Loucy (cell line): ENCODE measurements at regions not wholly inside any gene's neighbourhood (a gene's known extent, or its start where the extent isn't known, plus 50 kb on each side); places are given as distances from the start of the nearest gene placed in this dataset.
"Not testable (repeated sequence)": the region's sequence is repeated elsewhere in the genome, so short reads cannot be mapped to it uniquely, and the experiment has no call there.

Source experiments
- H2AFZ ChIP-seq: fragments of 200-600 bp; sonication (generic); 2 replicates; pipeline ENCODE4 v1.6.0; 2016; ENCODE audit warnings: antibody characterized with exemption, mild to moderate bottlenecking, low read length, moderate library complexity
- H3F3A ChIP-seq: fragments of 200-600 bp; 2 replicates; pipeline ENCODE4 v1.6.0; 2016; ENCODE audit warnings: antibody characterized with exemption, low read depth, mild to moderate bottlenecking
- H3K27me3 ChIP-seq: fragments of 200-600 bp; sonication (generic); 2 replicates; pipeline ENCODE4 v1.6.1; 2014; ENCODE audit warnings: low read length, mild to moderate bottlenecking; ENCODE audit not compliant: insufficient read depth, poor library complexity, severe bottlenecking
- H3K36me3 ChIP-seq: fragments of 200-600 bp; sonication (generic); 2 replicates; pipeline ENCODE4 v1.6.1; 2016; ENCODE audit warnings: low read length; ENCODE audit not compliant: insufficient read depth
- H3K4me1 ChIP-seq: fragments of 200-600 bp; sonication (generic); 2 replicates; pipeline ENCODE4 v1.5.1; 2014; ENCODE audit warnings: low read length, mild to moderate bottlenecking; ENCODE audit not compliant: insufficient read depth, poor library complexity, severe bottlenecking
- H3K4me2 ChIP-seq: fragments of 200-600 bp; sonication (generic); 2 replicates; pipeline ENCODE4 v1.6.0; 2014; ENCODE audit warnings: antibody characterized with exemption, low read length, low read depth, mild to moderate bottlenecking; ENCODE audit not compliant: poor library complexity, severe bottlenecking
- H3K4me3 ChIP-seq: fragments of 200-600 bp; sonication (generic); 2 replicates; pipeline ENCODE4 v1.5.1; 2014; ENCODE audit warnings: low read length, mild to moderate bottlenecking, mixed read lengths; ENCODE audit not compliant: poor library complexity, severe bottlenecking
- H3K79me2 ChIP-seq: fragments of 200-600 bp; sonication (generic); 2 replicates; pipeline ENCODE4 v1.6.1; 2014; ENCODE audit warnings: low read length; ENCODE audit not compliant: insufficient read depth
- H3K9ac ChIP-seq: fragments of 200-600 bp; sonication (generic); 2 replicates; pipeline ENCODE4 v1.6.0; 2014; ENCODE audit warnings: mild to moderate bottlenecking, low read depth, low read length, moderate library complexity; ENCODE audit not compliant: poor library complexity, severe bottlenecking
- H3K9me2 ChIP-seq: fragments of 200-600 bp; sonication (generic); replicated peaks from 2 replicates; pipeline ENCODE4 v1.6.1; 2016; ENCODE audit warnings: low read depth, low read length, mixed read lengths
- H3K9me3 ChIP-seq: fragments of 200-600 bp; sonication (generic); 2 replicates; pipeline ENCODE4 v1.6.1; 2014; ENCODE audit warnings: mild to moderate bottlenecking, antibody characterized with exemption, low read length, low read depth; ENCODE audit not compliant: insufficient read depth
- H4K20me1 ChIP-seq: fragments of 200-600 bp; sonication (generic); 2 replicates; pipeline ENCODE4 v1.6.0; 2014; ENCODE audit warnings: antibody characterized with exemption, low read length, mild to moderate bottlenecking; ENCODE audit not compliant: insufficient read depth, poor library complexity, severe bottlenecking
- EZH2phosphoT487 ChIP-seq: fragments of 200-600 bp; IDR thresholded peaks from 2 replicates; pipeline ENCODE4 v1.6.1; 2018; ENCODE audit warnings: antibody characterized with exemption, mild to moderate bottlenecking, moderate library complexity, borderline replicate concordance
- TF ChIP-seq, protein P1 (sequence below): fragments of 200-600 bp; sonication (generic); conservative IDR thresholded peaks from 2 replicates; pipeline ENCODE4 v1.5.1; 2014; ENCODE audit warnings: mild to moderate bottlenecking, antibody characterized with exemption, low read length

DNA sequence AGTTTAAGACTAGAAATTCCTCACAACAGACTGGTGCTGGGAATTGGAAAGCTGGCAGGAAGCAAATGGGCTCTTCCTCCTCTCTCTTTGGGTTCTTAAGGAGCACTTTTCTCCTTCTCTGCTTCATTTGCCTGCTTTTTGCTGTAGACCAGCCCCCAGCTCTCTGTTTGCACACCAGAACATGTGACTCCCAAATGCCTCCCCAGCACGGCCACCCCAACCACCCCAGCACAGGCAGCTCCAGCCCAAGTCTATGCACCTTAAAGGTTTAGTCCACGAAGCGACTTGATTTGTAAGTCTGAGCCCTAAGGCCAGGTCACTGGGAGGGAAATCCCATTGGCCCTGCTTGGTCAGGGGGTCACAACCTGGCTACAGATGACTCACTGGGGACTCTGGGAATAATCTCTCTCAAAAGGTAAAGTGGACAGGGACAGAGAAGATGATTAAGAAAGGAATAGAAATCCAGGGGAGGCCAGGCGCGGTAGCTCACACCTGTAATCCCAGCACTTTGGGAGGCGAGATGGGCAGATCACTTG, 377.8 kb upstream of the PROK2 start:
- H3K9me2 ChIP-seq = no peaks in the 10 kb centered on the region
- no peaks in the 10 kb centered on the region for H3F3A ChIP-seq
- TF ChIP-seq EZH2phosphoT487 = no peak
- TF ChIP-seq, protein P1, sequence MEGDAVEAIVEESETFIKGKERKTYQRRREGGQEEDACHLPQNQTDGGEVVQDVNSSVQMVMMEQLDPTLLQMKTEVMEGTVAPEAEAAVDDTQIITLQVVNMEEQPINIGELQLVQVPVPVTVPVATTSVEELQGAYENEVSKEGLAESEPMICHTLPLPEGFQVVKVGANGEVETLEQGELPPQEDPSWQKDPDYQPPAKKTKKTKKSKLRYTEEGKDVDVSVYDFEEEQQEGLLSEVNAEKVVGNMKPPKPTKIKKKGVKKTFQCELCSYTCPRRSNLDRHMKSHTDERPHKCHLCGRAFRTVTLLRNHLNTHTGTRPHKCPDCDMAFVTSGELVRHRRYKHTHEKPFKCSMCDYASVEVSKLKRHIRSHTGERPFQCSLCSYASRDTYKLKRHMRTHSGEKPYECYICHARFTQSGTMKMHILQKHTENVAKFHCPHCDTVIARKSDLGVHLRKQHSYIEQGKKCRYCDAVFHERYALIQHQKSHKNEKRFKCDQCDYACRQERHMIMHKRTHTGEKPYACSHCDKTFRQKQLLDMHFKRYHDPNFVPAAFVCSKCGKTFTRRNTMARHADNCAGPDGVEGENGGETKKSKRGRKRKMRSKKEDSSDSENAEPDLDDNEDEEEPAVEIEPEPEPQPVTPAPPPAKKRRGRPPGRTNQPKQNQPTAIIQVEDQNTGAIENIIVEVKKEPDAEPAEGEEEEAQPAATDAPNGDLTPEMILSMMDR = no peak
- no peaks in the 10 kb centered on the region for H3K79me2 ChIP-seq
- no peak overlapping the region for H2AFZ ChIP-seq
- no peaks in the 10 kb centered on the region for H4K20me1 ChIP-seq
- no peaks in the 10 kb centered on the region for H3K9me3 ChIP-seq
- peaks cover 37% of the 10 kb centered on the region for H3K4me1 ChIP-seq
- no peak overlapping the region for H3K9ac ChIP-seq
- H3K4me2 ChIP-seq = no peak overlapping the region
- no peak overlapping the region for H3K4me3 ChIP-seq
- H3K27me3 ChIP-seq = no peaks in the 10 kb centered on the region
- no peaks in the 10 kb centered on the region for H3K36me3 ChIP-seq

DNA sequence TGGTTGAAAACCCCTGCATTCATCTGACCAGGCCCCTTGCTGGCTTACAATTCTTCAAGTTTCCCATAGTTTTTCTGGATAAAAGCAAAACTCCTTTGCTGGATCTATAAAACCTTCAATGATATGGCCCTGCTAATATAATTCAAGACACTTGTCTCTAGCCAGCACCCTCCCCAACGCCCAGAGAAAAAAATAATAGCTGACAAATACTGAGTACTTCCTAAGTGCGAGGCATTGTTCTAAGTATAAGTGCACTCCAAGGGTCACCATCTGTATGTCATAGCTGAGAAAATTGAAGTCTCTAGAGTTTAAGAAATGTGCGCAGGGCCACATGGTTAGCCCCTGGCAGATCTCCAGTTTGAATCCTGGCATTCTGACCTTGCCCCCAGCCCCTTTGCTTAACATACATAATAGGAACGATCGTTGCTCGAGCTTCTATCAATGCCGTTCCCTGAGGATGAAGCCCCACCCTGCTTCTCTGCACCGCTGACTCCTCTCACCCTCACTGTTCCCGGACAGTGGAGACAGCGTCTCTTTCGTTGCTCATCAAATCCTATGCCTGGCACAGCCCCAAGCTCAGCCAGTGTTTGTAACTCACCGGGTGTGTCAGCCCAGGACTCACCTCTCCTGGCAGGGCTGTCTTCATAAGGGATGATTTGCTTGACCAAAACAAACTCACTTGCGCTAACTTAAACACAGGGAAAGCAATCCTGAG, 377.1 kb upstream of the PROK2 start:
- no peak overlapping the region for H3K4me2 ChIP-seq
- H3K36me3 ChIP-seq = no peaks in the 10 kb centered on the region
- no peaks in the 10 kb centered on the region for H3F3A ChIP-seq
- H3K4me1 ChIP-seq = peaks cover 42% of the 10 kb centered on the region
- no peaks in the 10 kb centered on the region for H4K20me1 ChIP-seq
- H3K9ac ChIP-seq = no peak overlapping the region
- no peaks in the 10 kb centered on the region for H3K79me2 ChIP-seq
- TF ChIP-seq, protein P1 = no peak
- TF ChIP-seq EZH2phosphoT487 = no peak
- no peaks in the 10 kb centered on the region for H3K27me3 ChIP-seq
- no peak overlapping the region for H2AFZ ChIP-seq
- H3K9me2 ChIP-seq = no peaks in the 10 kb centered on the region
- H3K4me3 ChIP-seq = no peak overlapping the region
- no peaks in the 10 kb centered on the region for H3K9me3 ChIP-seq

DNA sequence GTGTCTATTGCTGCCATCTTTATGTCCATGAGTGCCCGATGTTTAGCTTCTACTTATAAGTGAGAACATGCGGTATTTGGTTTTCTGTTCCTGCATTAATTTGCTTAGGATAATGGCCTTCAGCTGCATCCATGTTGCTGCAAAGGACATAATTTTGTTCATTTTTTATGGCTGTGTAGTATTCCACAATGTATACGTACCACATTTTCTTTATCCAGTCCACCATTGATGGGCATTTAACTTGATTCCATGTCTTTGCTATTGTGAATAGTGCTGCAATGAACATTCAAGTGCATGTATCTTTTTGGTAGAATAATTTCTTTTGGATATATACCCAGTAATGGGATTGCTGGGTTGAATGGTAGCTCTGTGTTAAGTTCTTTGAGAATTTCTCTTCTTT, 376.3 kb upstream of the PROK2 start:
- not testable (repeated sequence) for H3F3A ChIP-seq, H2AFZ ChIP-seq, H3K4me3 ChIP-seq, H3K9ac ChIP-seq, H3K9me2 ChIP-seq, H3K79me2 ChIP-seq, H4K20me1 ChIP-seq, H3K4me2 ChIP-seq, H3K27me3 ChIP-seq, H3K9me3 ChIP-seq, H3K36me3 ChIP-seq
- peaks cover 42% of the 10 kb centered on the region for H3K4me1 ChIP-seq

DNA sequence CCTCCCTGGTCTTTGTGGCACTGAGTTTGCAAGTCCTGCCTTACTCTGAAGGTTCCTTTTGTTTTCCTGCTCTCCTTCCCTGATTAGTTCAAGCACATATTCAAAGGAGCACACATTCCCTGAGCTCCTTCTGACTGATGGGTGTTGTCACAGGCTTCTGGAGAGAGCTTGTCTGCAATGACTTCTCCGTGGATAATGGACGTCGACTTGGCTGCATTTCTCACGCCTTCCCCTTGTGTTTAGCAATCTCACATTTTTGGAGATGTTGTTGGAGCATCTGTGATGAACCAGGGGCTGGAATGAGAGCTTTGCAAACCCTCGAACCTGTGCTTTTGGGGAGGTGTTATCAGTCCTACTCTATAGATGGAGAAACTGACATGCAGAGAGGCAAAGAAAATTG, 375.4 kb upstream of the PROK2 start:
- H3K4me1 ChIP-seq = peaks cover 41% of the 10 kb centered on the region

More for the DNA sequence above, 375.4 kb upstream of the PROK2 start:
- no peak overlapping the region for H3K9ac ChIP-seq
- no peaks in the 10 kb centered on the region for H3F3A ChIP-seq
- H3K27me3 ChIP-seq = no peaks in the 10 kb centered on the region
- H4K20me1 ChIP-seq = no peaks in the 10 kb centered on the region
- no peak overlapping the region for H3K4me3 ChIP-seq
- no peaks in the 10 kb centered on the region for H3K36me3 ChIP-seq
- H3K9me2 ChIP-seq = no peaks in the 10 kb centered on the region
- no peaks in the 10 kb centered on the region for H3K9me3 ChIP-seq
- TF ChIP-seq, protein P1 = no peak
- no peak for TF ChIP-seq EZH2phosphoT487
- no peak overlapping the region for H2AFZ ChIP-seq
- H3K79me2 ChIP-seq = no peaks in the 10 kb centered on the region
- no peak overlapping the region for H3K4me2 ChIP-seq
